DOHH2 (cell line): ENCODE measurements at regions not wholly inside any gene's neighbourhood (a gene's known extent, or its start where the extent isn't known, plus 50 kb on each side); places are given as distances from the start of the nearest gene placed in this dataset.

Experiments used
- H3F3A ChIP-seq: fragments of 200-600 bp; sonication (generic), shearing (Covaris generic); 2 replicates; pipeline ENCODE4 v1.6.0; 2016; ENCODE audit warnings: antibody characterized with exemption, mild to moderate bottlenecking; ENCODE audit not compliant: control insufficient read depth, insufficient read depth
- H3K27ac ChIP-seq: fragments of 200-600 bp; sonication (generic); 2 replicates; pipeline ENCODE4 v1.5.1; 2014; ENCODE audit warnings: low read depth, mild to moderate bottlenecking, low read length, moderate library complexity
- H3K27me3 ChIP-seq: fragments of 200-600 bp; sonication (generic); 2 replicates; pipeline ENCODE4 v1.6.1; 2014; ENCODE audit warnings: mild to moderate bottlenecking, low read length, mixed read lengths; ENCODE audit not compliant: control insufficient read depth
- H3K36me3 ChIP-seq: fragments of 200-600 bp; sonication (generic); 2 replicates; pipeline ENCODE4 v1.6.1; 2014; ENCODE audit warnings: mild to moderate bottlenecking, low read length, moderate library complexity, mixed read lengths; ENCODE audit not compliant: control insufficient read depth
- H3K4me1 ChIP-seq: fragments of 200-600 bp; sonication (generic); 2 replicates; pipeline ENCODE4 v1.6.1; 2014; ENCODE audit warnings: mild to moderate bottlenecking, low read length, mixed read lengths; ENCODE audit not compliant: control insufficient read depth
- H3K4me2 ChIP-seq: fragments of 200-600 bp; sonication (generic); 2 replicates; pipeline ENCODE4 v1.6.0; 2014; ENCODE audit warnings: mild to moderate bottlenecking, low read length, moderate library complexity
- H3K4me3 ChIP-seq: fragments of 200-600 bp; sonication (generic); 2 replicates; pipeline ENCODE4 v1.5.1; 2014; ENCODE audit warnings: mild to moderate bottlenecking, low read length, mixed read lengths
- H3K79me2 ChIP-seq: fragments of 200-600 bp; sonication (generic); 2 replicates; pipeline ENCODE4 v1.6.1; 2014; ENCODE audit warnings: mild to moderate bottlenecking, low read length, mixed read lengths; ENCODE audit not compliant: control insufficient read depth
- H3K9me2 ChIP-seq: fragments of 200-600 bp; sonication (generic); replicated peaks from 2 replicates; pipeline ENCODE4 v1.6.1; 2014; ENCODE audit warnings: mild to moderate bottlenecking, low read length, mixed read lengths; ENCODE audit not compliant: control insufficient read depth
- H3K9me3 ChIP-seq: fragments of 200-600 bp; sonication (generic); 2 replicates; pipeline ENCODE4 v1.6.1; 2014; ENCODE audit warnings: antibody characterized with exemption, low read length, mixed read lengths; ENCODE audit not compliant: control insufficient read depth, insufficient read depth
- H4K20me1 ChIP-seq: fragments of 200-600 bp; sonication (generic); 2 replicates; pipeline ENCODE4 v1.6.0; 2014; ENCODE audit warnings: low read depth, mild to moderate bottlenecking, antibody characterized with exemption, low read length, moderate library complexity; ENCODE audit not compliant: control insufficient read depth, insufficient read depth
- CTCF ChIP-seq: fragments of 200-600 bp; sonication (generic); IDR thresholded peaks from one replicate; pipeline ENCODE4 v1.5.1; 2014; ENCODE audit warnings: antibody characterized with exemption, mild to moderate bottlenecking, low read depth, low read length; ENCODE audit not compliant: poor library complexity, severe bottlenecking
- EZH2phosphoT487 ChIP-seq: fragments of 200-600 bp; sonication (generic); IDR thresholded peaks from 2 replicates; pipeline ENCODE4 v1.6.1; 2017; ENCODE audit warnings: borderline replicate concordance, mild to moderate bottlenecking, antibody characterized with exemption, low read length, moderate library complexity, mixed read lengths

- no peaks in the 10 kb centered on the region for H3K9me2 ChIP-seq
- H3K9me3 ChIP-seq = no peaks in the 10 kb centered on the region
- H3F3A ChIP-seq = no peaks in the 10 kb centered on the region
- no peak overlapping the region for H3K4me3 ChIP-seq
- TF ChIP-seq EZH2phosphoT487 (no peak), CTCF (no peak)
- no peaks in the 10 kb centered on the region for H3K4me1 ChIP-seq
- no peaks in the 10 kb centered on the region for H3K36me3 ChIP-seq
- no peak overlapping the region for H3K27ac ChIP-seq
- H3K79me2 ChIP-seq = no peaks in the 10 kb centered on the region
- H4K20me1 ChIP-seq = no peaks in the 10 kb centered on the region
- no peak overlapping the region for H3K4me2 ChIP-seq
- H3K27me3 ChIP-seq = no peaks in the 10 kb centered on the region
Observed at GRCh38 chr9:25537808-25538207, 140.4 kb downstream of the TUSC1 start.

GRCh38 chr9:25519286-25519685, 159.0 kb downstream of the TUSC1 start:
- Histone ChIP-seq H3K27me3 (no peaks in the 10 kb centered on the region), H3K4me1 (no peaks in the 10 kb centered on the region), H3K9me2 (no peaks in the 10 kb centered on the region), H3K36me3 (no peaks in the 10 kb centered on the region), H4K20me1 (no peaks in the 10 kb centered on the region), H3K4me3 (no peak overlapping the region), H3K79me2 (no peaks in the 10 kb centered on the region), H3K9me3 (no peaks in the 10 kb centered on the region), H3F3A (no peaks in the 10 kb centered on the region), H3K27ac (no peak overlapping the region), H3K4me2 (no peak overlapping the region)
- TF ChIP-seq EZH2phosphoT487 (no peak), CTCF (no peak)

GRCh38 chr9:25517701-25518100, 160.5 kb downstream of the TUSC1 start:
- Histone ChIP-seq H3K4me2 (no peak overlapping the region), H3K9me3 (no peaks in the 10 kb centered on the region), H3K27me3 (no peaks in the 10 kb centered on the region), H3K4me3 (no peak overlapping the region), H3K27ac (no peak overlapping the region), H4K20me1 (no peaks in the 10 kb centered on the region), H3F3A (no peaks in the 10 kb centered on the region), H3K79me2 (no peaks in the 10 kb centered on the region), H3K4me1 (no peaks in the 10 kb centered on the region), H3K9me2 (no peaks in the 10 kb centered on the region), H3K36me3 (no peaks in the 10 kb centered on the region)
- no peak for TF ChIP-seq CTCF
- no peak for TF ChIP-seq EZH2phosphoT487
